GM19193 (cell line): ENCODE measurements at regions not wholly inside any gene's neighbourhood (a gene's known extent, or its start where the extent isn't known, plus 50 kb on each side); places are given as distances from the start of the nearest gene placed in this dataset.

Experiments used
- POLR2A ChIP-seq: IDR thresholded peaks from 4 replicates; pipeline ENCODE4 v1.6.1; 2011; ENCODE audit not compliant: insufficient read depth, insufficient read length; ENCODE audit errors: extremely low read depth

- TF ChIP-seq POLR2A, result no peak
These were observed 235.1 kb upstream of the AUTS2 start for GRCh38 chr7:69363136-69363535.

- no peak for TF ChIP-seq POLR2A
These were observed 233.2 kb upstream of the AUTS2 start for GRCh38 chr7:69364813-69365643.

- TF ChIP-seq POLR2A, result no peak
These were observed 232.6 kb upstream of the AUTS2 start for GRCh38 chr7:69365651-69366192.

- TF ChIP-seq POLR2A, result no peak
These were observed 230.5 kb upstream of the AUTS2 start for GRCh38 chr7:69367780-69368179.

GRCh38 chr7:69373171-69374043 is 224.9 kb upstream of the AUTS2 start:
- TF ChIP-seq POLR2A, result no peak

GRCh38 chr7:69374044-69374425 is 224.2 kb upstream of the AUTS2 start:
- no peak for TF ChIP-seq POLR2A

- TF ChIP-seq POLR2A, result no peak
These were observed 221.1 kb upstream of the AUTS2 start for GRCh38 chr7:69377191-69377590.

GRCh38 chr7:69388452-69389137 is 209.7 kb upstream of the AUTS2 start:
- no peak for TF ChIP-seq POLR2A

GRCh38 chr7:69389216-69389615 is 209.1 kb upstream of the AUTS2 start:
- no peak for TF ChIP-seq POLR2A

- no peak for TF ChIP-seq POLR2A
These were observed 203.1 kb upstream of the AUTS2 start for GRCh38 chr7:69395061-69395714.

GRCh38 chr7:69398986-69399385 is 199.3 kb upstream of the AUTS2 start:
- TF ChIP-seq POLR2A, result no peak

GRCh38 chr7:69399401-69399800 is 198.9 kb upstream of the AUTS2 start:
- TF ChIP-seq POLR2A, result no peak

- TF ChIP-seq POLR2A, result no peak
These were observed 195.6 kb upstream of the AUTS2 start for GRCh38 chr7:69402696-69403095.

GRCh38 chr7:69403169-69403568 is 195.1 kb upstream of the AUTS2 start:
- TF ChIP-seq POLR2A, result no peak
